ENCODE measurements at regions not wholly inside any gene's neighbourhood (a gene's known extent, or its start where the extent isn't known, plus 50 kb on each side); places are given as distances from the start of the nearest gene placed in this dataset.

GRCh38 chr10:53453196-53453595 is 680.6 kb upstream of the MBL2 start:
- TF ChIP-seq CTCF (IDR thresholded peaks at IDR 0.05; ENCODE audit: insufficient read depth, low read length, poor library complexity, severe bottlenecking) = no peak
- no peak for TF ChIP-seq EZH2phosphoT487 (conservative IDR thresholded peaks at IDR 0.05; ENCODE audit: low read length)

Measured in SU-DHL-6 (cell line).